Activated CD8-positive, alpha-beta T cell treated with anti-CD3 and anti-CD28 coated beads for 36 hours (primary cell): ENCODE measurements at regions not wholly inside any gene's neighbourhood (a gene's known extent, or its start where the extent isn't known, plus 50 kb on each side); places are given as distances from the start of the nearest gene placed in this dataset.

Source experiments
- ATAC-seq: fragments of 200-7000 bp; cut with Tn5 transposase; one replicate; pipeline ENCODE4 v1.10.0; 2021; ENCODE audit warnings: mild to moderate bottlenecking, moderate library complexity
- CTCF ChIA-PET: fragments of 350-600 bp; sonication (Branson Sonifier 250); formaldehyde crosslinking; loops from one replicate; lab custom pipeline; 2021; ENCODE audit warnings: antibody characterized with exemption; lab: Charles Lee
- POLR2A ChIA-PET: fragments of 350-600 bp; sonication (Branson Sonifier 250); formaldehyde crosslinking; loops from one replicate; lab custom pipeline; 2021; ENCODE audit warnings: antibody characterized with exemption; lab: Charles Lee
- DNase-seq: peaks from one replicate; pipeline ENCODE4 v3.0.0-alpha.2; 2020
- H3K27ac Mint-ChIP-seq: one replicate; pipeline ENCODE4 v1.8.0; 2021; ENCODE audit warnings: mild to moderate bottlenecking, mixed read lengths
- H3K27me3 Mint-ChIP-seq: one replicate; pipeline ENCODE4 v1.8.0; 2021; ENCODE audit warnings: mixed read lengths
- H3K36me3 Mint-ChIP-seq: one replicate; pipeline ENCODE4 v1.8.0; 2021; ENCODE audit warnings: low read depth, mixed read lengths
- H3K4me1 Mint-ChIP-seq: one replicate; pipeline ENCODE4 v1.8.0; 2021; ENCODE audit warnings: low read depth, mixed read lengths
- H3K4me3 Mint-ChIP-seq: one replicate; pipeline ENCODE4 v1.8.0; 2021; ENCODE audit warnings: mild to moderate bottlenecking, moderate library complexity, mixed read lengths
- H3K9me3 Mint-ChIP-seq: one replicate; pipeline ENCODE4 v1.8.0; 2021; ENCODE audit warnings: mixed read lengths
- intact Hi-C: fragments of 100-400 bp; cut with micrococcal nuclease; formaldehyde crosslinking; loops from one replicate; pipeline ENCODE4 v1.10.0; 2022
- TF ChIP-seq, protein P1 (sequence below): fragments of 200-600 bp; IDR thresholded peaks from one replicate; pipeline ENCODE4 v1.8.0; 2022; ENCODE audit warnings: antibody characterized with exemption, mild to moderate bottlenecking

DNA sequence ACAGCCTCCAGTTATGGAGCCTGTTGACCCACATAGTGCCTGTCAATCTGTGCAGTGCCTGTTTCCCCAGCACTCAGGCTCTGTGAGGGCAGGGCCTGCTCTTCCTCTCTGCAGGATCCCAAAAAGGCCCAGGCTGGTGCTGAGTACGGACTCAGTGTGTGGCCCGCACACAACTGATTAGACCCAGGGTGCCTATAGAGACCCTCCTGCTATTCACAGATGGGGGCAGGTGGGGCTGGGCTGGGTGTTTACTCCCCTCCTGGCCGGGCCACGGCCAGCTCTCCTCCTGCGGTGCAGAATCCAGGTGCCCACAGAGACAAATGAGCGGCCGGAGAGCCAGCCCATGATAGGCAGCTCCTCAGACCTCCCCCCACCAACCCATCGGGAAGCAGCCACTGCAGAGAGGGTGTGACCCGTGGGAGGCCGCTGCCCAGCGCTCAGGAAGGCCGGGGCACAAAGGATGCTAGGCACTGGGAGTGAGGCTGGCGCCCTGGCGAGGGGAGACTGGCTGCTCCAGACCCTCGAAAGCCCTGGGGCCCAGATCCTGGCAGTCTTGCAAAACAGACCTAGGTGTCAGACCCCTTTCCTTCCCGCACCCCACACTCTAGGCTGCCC, 239.0 kb downstream of the CTTN start:
- Mint-ChIP-seq H3K4me1 (no peaks in the 10 kb centered on the region), H3K9me3 (no peaks in the 10 kb centered on the region), H3K27ac (no peak overlapping the region), H3K4me3 (no peak overlapping the region), H3K36me3 (no peaks in the 10 kb centered on the region), H3K27me3 (peaks cover 9% of the 10 kb centered on the region)
- ATAC-seq (no peak), DNase-seq (no peak)
- ChIA-PET POLR2A (no interaction called here), CTCF (no interaction called here)
- TF ChIP-seq, protein P1, sequence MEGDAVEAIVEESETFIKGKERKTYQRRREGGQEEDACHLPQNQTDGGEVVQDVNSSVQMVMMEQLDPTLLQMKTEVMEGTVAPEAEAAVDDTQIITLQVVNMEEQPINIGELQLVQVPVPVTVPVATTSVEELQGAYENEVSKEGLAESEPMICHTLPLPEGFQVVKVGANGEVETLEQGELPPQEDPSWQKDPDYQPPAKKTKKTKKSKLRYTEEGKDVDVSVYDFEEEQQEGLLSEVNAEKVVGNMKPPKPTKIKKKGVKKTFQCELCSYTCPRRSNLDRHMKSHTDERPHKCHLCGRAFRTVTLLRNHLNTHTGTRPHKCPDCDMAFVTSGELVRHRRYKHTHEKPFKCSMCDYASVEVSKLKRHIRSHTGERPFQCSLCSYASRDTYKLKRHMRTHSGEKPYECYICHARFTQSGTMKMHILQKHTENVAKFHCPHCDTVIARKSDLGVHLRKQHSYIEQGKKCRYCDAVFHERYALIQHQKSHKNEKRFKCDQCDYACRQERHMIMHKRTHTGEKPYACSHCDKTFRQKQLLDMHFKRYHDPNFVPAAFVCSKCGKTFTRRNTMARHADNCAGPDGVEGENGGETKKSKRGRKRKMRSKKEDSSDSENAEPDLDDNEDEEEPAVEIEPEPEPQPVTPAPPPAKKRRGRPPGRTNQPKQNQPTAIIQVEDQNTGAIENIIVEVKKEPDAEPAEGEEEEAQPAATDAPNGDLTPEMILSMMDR, result no peak
- intact Hi-C loops, result no loop called here

DNA sequence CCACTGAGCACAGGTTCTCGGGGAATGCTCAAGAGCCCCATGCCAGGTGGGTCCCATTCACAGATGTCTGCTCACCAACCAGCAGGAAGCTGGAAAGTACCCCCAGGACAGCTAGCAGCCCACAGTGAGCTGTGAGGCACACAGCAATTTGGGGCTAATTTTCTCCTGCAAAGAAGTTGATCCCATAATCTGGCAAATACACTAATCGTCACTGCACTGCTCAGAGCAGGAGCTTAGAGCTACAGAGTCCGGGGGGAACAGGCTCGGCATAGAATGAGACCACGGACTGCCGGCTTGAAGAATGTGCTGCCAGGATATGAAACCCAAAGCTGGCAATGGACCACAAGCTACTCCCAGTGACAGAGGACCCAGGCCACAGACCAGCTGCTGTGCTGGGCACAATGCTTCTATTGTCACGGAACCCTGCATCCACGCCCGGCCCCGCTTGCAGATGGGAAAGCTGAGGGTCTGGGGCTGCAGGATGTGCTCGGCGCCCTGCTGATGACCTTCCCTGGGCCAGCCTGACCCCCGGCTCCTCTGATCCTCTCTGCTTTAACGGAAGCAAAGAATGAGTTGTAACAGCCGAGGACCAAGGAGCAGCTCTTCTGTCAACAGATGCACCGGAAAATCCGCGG, 239.7 kb downstream of the CTTN start:
- no peak overlapping the region for H3K4me3 Mint-ChIP-seq
- no peaks in the 10 kb centered on the region for H3K36me3 Mint-ChIP-seq
- H3K9me3 Mint-ChIP-seq, result no peaks in the 10 kb centered on the region
- ChIA-PET POLR2A (no interaction called here), CTCF (no interaction called here)
- no peak overlapping the region for H3K27ac Mint-ChIP-seq
- TF ChIP-seq, protein P1, result no peak
- intact Hi-C loops, result no loop called here
- no peak for DNase-seq
- ATAC-seq, result no peak
- no peaks in the 10 kb centered on the region for H3K4me1 Mint-ChIP-seq
- H3K27me3 Mint-ChIP-seq, result peaks cover 9% of the 10 kb centered on the region

DNA sequence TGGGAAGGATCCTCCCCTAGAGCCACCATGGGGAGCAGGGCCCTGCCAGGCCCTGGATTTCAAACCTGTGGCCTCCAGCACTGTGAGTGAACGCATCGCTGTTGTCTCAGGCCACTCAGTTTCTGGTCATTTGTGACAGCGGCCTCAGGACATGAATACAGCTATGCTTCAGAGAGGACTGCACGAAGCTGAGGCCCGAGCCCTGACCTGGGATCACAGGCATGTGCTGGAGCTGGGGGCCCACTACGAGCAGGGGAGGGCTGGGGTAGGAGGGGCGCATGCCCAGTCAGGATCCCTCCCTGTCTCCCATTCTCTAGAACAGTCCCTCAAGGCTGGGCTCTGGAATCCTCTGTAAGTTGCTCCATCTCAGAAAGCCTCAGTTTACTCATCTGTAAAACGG, 242.1 kb downstream of the CTTN start:
- intact Hi-C loops, result no loop called here
- H3K36me3 Mint-ChIP-seq, result no peaks in the 10 kb centered on the region
- CTCF ChIA-PET, result no interaction called here
- H3K9me3 Mint-ChIP-seq, result no peaks in the 10 kb centered on the region
- DNase-seq (no peak), ATAC-seq (no peak)
- H3K27ac Mint-ChIP-seq, result no peak overlapping the region
- TF ChIP-seq, protein P1, result no peak
- peaks cover 17% of the 10 kb centered on the region for H3K27me3 Mint-ChIP-seq
- no peaks in the 10 kb centered on the region for H3K4me1 Mint-ChIP-seq
- POLR2A ChIA-PET, result no interaction called here
- no peak overlapping the region for H3K4me3 Mint-ChIP-seq

DNA sequence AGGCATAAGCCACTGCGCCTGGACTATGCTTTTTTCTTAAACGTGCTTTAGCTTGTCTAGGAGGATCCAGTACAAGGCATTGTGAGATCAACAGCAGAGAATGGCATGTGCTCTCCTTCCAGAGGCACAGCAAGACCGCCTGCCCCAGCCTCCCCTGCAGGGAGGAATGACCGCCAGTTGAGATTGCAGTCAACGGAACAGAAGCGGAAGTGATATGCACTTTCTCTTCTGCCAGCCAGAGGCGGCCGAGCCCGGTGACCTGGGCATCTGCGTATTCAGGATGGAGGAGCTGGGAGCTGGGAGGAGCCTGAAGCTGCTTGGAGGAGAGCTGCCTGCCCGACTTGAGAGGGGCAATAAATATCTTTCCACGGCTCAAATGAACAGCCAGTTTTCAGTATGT, 243.0 kb downstream of the CTTN start:
- intact Hi-C loops, result no loop called here
- CTCF ChIA-PET, result no interaction called here
- no peaks in the 10 kb centered on the region for H3K4me1 Mint-ChIP-seq

DNA sequence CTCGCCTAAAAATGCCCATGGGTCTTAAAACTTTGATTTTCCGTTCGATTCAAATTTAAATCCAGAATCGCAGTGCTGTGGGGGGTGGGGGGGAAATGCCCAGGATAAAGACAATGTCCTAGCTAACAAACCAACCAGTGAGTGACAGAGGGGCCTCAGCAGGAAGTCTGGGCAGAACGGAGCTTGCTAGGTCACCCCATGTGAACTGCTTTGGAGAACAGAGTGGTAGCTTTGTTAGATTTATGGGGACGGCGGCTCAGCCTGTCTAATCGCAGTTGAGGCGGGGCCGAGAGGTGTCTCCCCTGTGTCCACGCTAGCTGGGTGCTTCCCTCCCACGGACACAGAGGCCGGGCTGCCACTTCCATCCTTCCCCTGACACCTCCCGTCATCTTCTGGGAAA, 243.9 kb downstream of the CTTN start:
- no peaks in the 10 kb centered on the region for H3K36me3 Mint-ChIP-seq
- H3K4me1 Mint-ChIP-seq, result no peaks in the 10 kb centered on the region
- no peak overlapping the region for H3K4me3 Mint-ChIP-seq
- ATAC-seq, result no peak
- intact Hi-C loops, result no loop called here
- H3K27ac Mint-ChIP-seq, result no peak overlapping the region
- no peaks in the 10 kb centered on the region for H3K9me3 Mint-ChIP-seq
- POLR2A ChIA-PET, result no interaction called here
- CTCF ChIA-PET, result no interaction called here
- TF ChIP-seq, protein P1, result no peak
- H3K27me3 Mint-ChIP-seq, result peaks cover 20% of the 10 kb centered on the region
- no peak for DNase-seq

More for the DNA sequence above, 243.0 kb downstream of the CTTN start:
- Mint-ChIP-seq H3K27me3 (peaks cover 18% of the 10 kb centered on the region), H3K27ac (no peak overlapping the region), H3K9me3 (no peaks in the 10 kb centered on the region), H3K4me3 (no peak overlapping the region), H3K36me3 (no peaks in the 10 kb centered on the region)
- TF ChIP-seq, protein P1, result no peak
- ATAC-seq (no peak), DNase-seq (no peak)
- POLR2A ChIA-PET, result no interaction called here
